Panc1 (cell line): ENCODE measurements at regions not wholly inside any gene's neighbourhood (a gene's known extent, or its start where the extent isn't known, plus 50 kb on each side); places are given as distances from the start of the nearest gene placed in this dataset.

Experiments used
- ATAC-seq: fragments of 200-7000 bp; cut with Tn5 transposase; 2 replicates; pipeline ENCODE4 v1.9.1; 2020; ENCODE audit warnings: mild to moderate bottlenecking, moderate library complexity
- BruUV-seq: library from RNA; stranded (reverse); fragments of 400-500 nt; replicated peaks from 2 replicates; lab custom pipeline; 2021; lab: Mats Ljungman, UMichigan
- CTCF ChIA-PET: fragments of 300-600 bp; sonication (Branson Sonifier 250); formaldehyde crosslinking; loops from one replicate; lab custom pipeline; 2022; ENCODE audit warnings: antibody characterized with exemption; lab: Charles Lee
- POLR2A ChIA-PET: fragments of 300-600 bp; sonication (Branson Sonifier 250); formaldehyde crosslinking; loops from one replicate; lab custom pipeline; 2022; ENCODE audit warnings: antibody characterized with exemption; lab: Charles Lee
- DNase-seq: peaks from one replicate; pipeline ENCODE4 v3.0.0-alpha.2; 2010; ENCODE audit warnings: low read depth, low spot score
- H3K27ac ChIP-seq: 2 replicates; pipeline ENCODE4 v1.5.1; 2011; ENCODE audit warnings: mild to moderate bottlenecking, low read length, inconsistent platforms
- H3K27me3 ChIP-seq: fragments of 200-500 bp; sonication (Bioruptor generic); 2 replicates; pipeline ENCODE4 v1.6.0; 2014; ENCODE audit warnings: low read length, inconsistent platforms; ENCODE audit not compliant: control insufficient read depth, insufficient read depth
- H3K36me3 ChIP-seq: fragments of 200-500 bp; sonication (Bioruptor generic); 2 replicates; pipeline ENCODE4 v1.5.1; 2014; ENCODE audit warnings: inconsistent platforms, mild to moderate bottlenecking, low read length, moderate library complexity; ENCODE audit not compliant: control insufficient read depth, insufficient read depth
- H3K4me1 ChIP-seq: 2 replicates; pipeline ENCODE4 v1.5.1; 2011; ENCODE audit warnings: inconsistent platforms, mild to moderate bottlenecking, low read length, moderate library complexity; ENCODE audit not compliant: control insufficient read depth, insufficient read depth
- H3K4me3 ChIP-seq, 2 experiments: 2 replicates each; pipeline ENCODE4 v1.5.1; 2011 to 2012; ENCODE audit warnings: low read depth in 2 of 2, low read length in 2 of 2, mild to moderate bottlenecking in 2 of 2, inconsistent platforms in 1 of 2, moderate library complexity in 1 of 2
- H3K9me3 ChIP-seq: fragments of 200-500 bp; sonication (Bioruptor generic); 2 replicates; pipeline ENCODE4 v1.5.1; 2014; ENCODE audit warnings: low read depth, mild to moderate bottlenecking, inconsistent platforms, low read length, moderate library complexity; ENCODE audit not compliant: control insufficient read depth, insufficient read depth
- CTCF ChIP-seq: fragments of 450-650 bp; IDR thresholded peaks from 2 replicates; pipeline ENCODE4 v1.5.1; 2017; ENCODE audit warnings: mild to moderate bottlenecking
- POLR2AphosphoS5 ChIP-seq: IDR thresholded peaks from 2 replicates; pipeline ENCODE4 v1.6.1; 2012; ENCODE audit warnings: mild to moderate bottlenecking, low read depth, low read length, moderate library complexity
- REST ChIP-seq, 2 experiments: IDR thresholded peaks; 2 replicates each; pipeline ENCODE4 v1.6.1; 2011 to 2012; ENCODE audit warnings: low read depth in 2 of 2, control low read depth in 1 of 2, low read length in 1 of 2, mild to moderate bottlenecking in 1 of 2, moderate library complexity in 1 of 2; ENCODE audit not compliant: insufficient read depth in 1 of 2
- SIN3A ChIP-seq: IDR thresholded peaks from 2 replicates; pipeline ENCODE4 v1.6.1; 2012; ENCODE audit warnings: low read depth, mild to moderate bottlenecking, low read length, moderate library complexity, borderline replicate concordance; ENCODE audit not compliant: insufficient read depth
- TCF7L2 ChIP-seq: IDR thresholded peaks from 2 replicates; pipeline ENCODE4 v1.6.1; 2011; ENCODE audit warnings: mild to moderate bottlenecking, low read depth, low read length, inconsistent platforms
- in situ Hi-C: cut with HindIII; loops from 2 replicates; pipeline ENCODE4 v1.10.0; 2016; ENCODE audit warnings: low sequenced_read_pairs, low pct_unique_long_range_greater_than_20kb
- intact Hi-C: fragments of 100-400 bp; cut with micrococcal nuclease; formaldehyde crosslinking; loops from one replicate; pipeline ENCODE4 v1.10.0; 2022; ENCODE audit not compliant: unreplicated experiment

- no peak overlapping the region for H3K4me3 ChIP-seq
- no peaks in the 10 kb centered on the region for H3K36me3 ChIP-seq
- intact Hi-C loops, result no loop called here
- ChIA-PET CTCF (no interaction called here), POLR2A (no interaction called here)
- no peak overlapping the region for H3K27ac ChIP-seq
- no peaks in the 10 kb centered on the region for H3K9me3 ChIP-seq
- no peaks in the 10 kb centered on the region for H3K27me3 ChIP-seq
- DNase-seq (no peak), ATAC-seq (no peak)
- TF ChIP-seq POLR2AphosphoS5 (no peak), SIN3A (no peak), CTCF (peak; percentile 16; the same call in 1 of the 2 replicates), REST (IDR thresholded peaks at IDR 0.05; ENCODE audit: insufficient read depth in 1 of 2, low read depth in 2 of 2, low read length in 1 of 2) (no peak)
- no peaks in the 10 kb centered on the region for H3K4me1 ChIP-seq
- in situ Hi-C loops, result no loop called here
- BruUV-seq, result no TSS peak
Observed at GRCh38 chr5:10825897-10826644, 65.0 kb upstream of the DAP start.

GRCh38 chr5:10812218-10812617 is 51.2 kb upstream of the DAP start:
- Histone ChIP-seq H3K4me3 (no peak overlapping the region), H3K4me1 (no peaks in the 10 kb centered on the region), H3K9me3 (no peaks in the 10 kb centered on the region), H3K36me3 (no peaks in the 10 kb centered on the region), H3K27ac (no peak overlapping the region), H3K27me3 (peaks cover 3% of the 10 kb centered on the region; the same call in 1 of the 2 replicates)
- in situ Hi-C loops (no loop called here), intact Hi-C loops (no loop called here)
- TF ChIP-seq REST (IDR thresholded peaks at IDR 0.05; ENCODE audit: insufficient read depth in 1 of 2, low read depth in 2 of 2, low read length in 1 of 2) (no peak), SIN3A (no peak), POLR2AphosphoS5 (no peak), CTCF (no peak), TCF7L2 (no peak)
- DNase-seq, result no peak
- no peak for ATAC-seq
- no TSS peak for BruUV-seq
- CTCF ChIA-PET, result no interaction called here
- POLR2A ChIA-PET, result no interaction called here
